DMS153 (cell line): ENCODE measurements at regions not wholly inside any gene's neighbourhood (a gene's known extent, or its start where the extent isn't known, plus 50 kb on each side); places are given as distances from the start of the nearest gene placed in this dataset.

ENCODE experiments used
- DNase-seq: peaks from one replicate; lab custom pipeline; 2025; lab: John Stamatoyannopoulos, UW

GRCh38 chr2:147110962-147111361 is 733.9 kb upstream of the ACVR2A start:
- no peak for DNase-seq

DNA sequence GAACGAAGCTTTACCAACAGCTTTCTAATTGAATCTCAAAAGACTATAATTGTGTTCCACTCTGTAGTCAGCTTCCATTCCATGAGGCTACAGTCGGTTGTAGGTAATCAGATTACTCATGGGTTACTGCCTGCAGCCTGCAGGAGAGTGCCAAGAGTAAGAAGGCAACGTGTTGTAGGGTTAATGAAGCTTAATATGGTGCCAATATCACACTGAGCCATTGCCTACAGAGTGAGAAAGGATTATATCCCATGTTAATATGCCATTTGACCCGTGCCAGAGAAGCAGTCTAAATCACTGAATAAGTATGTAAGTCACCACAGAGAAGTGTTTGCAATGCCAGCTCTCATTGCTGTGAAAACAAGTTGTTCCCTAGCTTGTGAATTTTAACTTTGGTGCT is 734.5 kb upstream of the ACVR2A start:
- DNase-seq = no peak

DNA sequence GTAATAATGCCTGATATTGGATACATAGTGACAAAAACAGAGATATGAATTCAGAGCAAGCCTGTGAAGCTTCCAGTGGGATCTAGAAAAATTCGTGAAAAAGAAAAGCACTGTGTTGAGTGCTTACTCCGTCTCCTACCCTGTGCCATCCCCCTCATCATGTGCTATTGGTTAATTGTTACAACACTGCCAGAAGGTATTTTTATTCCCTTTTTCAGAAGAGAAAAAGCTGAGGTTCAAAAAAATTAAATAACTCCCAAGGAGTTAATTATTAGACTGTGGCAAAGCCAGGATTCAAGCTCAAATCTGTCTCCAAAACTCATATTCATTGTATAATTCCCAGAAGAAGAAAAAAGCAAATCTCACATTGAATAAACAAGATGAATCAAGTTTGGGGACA is 735.5 kb upstream of the ACVR2A start:
- no peak for DNase-seq

GRCh38 chr2:147108548-147108947 is 736.3 kb upstream of the ACVR2A start:
- DNase-seq = no peak

GRCh38 chr2:147101941-147102790 is 742.7 kb upstream of the ACVR2A start:
- DNase-seq = no peak

- no peak for DNase-seq
Measured at GRCh38 chr2:147100406-147101035, 744.3 kb upstream of the ACVR2A start.

- DNase-seq = no peak
Measured at GRCh38 chr2:147099845-147100244, 745.0 kb upstream of the ACVR2A start.

DNA sequence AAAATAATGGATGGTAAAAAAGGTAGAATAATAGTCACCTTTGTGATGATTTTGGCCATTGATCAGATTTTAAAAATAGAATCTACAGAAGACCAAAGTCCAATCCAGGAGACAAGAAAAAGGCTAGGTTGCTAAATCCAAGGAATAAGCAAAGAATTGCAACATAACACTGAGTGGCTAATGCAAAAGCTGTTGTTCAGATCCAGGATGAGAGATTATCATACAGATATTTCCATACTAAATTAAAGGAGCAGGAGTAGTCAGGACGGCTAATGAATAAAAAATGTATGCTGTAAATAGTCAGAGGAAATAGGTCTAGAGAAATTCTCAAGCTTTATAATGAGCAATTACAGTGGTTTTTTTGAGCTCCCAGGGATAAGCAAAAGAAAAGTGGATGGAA is 745.9 kb upstream of the ACVR2A start:
- DNase-seq = no peak

- DNase-seq = no peak
Measured at GRCh38 chr2:147097747-147098146, 747.1 kb upstream of the ACVR2A start.

DNA sequence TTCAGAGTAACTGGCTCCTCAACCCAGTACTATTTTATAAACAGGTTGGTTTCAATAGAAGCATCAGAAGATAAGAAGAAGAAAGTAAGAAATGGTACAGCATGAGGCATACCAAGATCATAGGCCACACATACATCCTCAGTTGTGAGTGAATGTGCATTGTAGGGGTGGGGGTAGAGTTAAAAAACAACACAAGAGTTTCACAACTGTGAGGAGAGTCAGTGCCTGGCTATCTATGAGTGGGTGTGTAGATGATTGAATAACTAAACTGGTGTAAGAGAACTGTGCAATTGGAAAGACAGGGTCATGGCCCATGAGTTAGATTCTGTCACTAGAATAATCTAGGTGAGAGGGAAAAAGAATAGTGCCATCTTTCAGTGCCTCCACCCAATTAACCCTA is 748.2 kb upstream of the ACVR2A start:
- DNase-seq = no peak

- DNase-seq = no peak
Measured at GRCh38 chr2:147095376-147095775, 749.5 kb upstream of the ACVR2A start.

- no peak for DNase-seq
Measured at GRCh38 chr2:147094077-147094476, 750.8 kb upstream of the ACVR2A start.

- DNase-seq = no peak
Measured at GRCh38 chr2:147092266-147092665, 752.6 kb upstream of the ACVR2A start.

DNA sequence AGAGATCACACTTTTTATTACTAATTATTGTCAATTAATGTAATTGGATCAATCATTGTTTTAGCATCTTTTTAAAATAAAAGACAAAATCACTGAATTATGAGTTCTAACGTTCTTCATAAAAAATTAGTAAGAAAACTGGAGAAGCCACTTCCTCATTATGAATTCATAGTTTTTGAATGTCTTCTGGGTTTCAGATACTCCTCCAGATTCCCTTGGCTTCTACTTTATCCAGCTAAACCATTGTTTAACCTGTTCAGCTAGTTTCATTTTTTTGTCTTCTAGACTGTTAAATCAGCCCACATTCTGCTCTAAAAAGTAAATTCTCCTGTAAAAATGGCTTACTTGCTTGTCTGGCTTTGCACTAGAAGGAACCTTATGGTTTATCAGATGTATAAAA is 753.4 kb upstream of the ACVR2A start:
- DNase-seq = no peak

DNA sequence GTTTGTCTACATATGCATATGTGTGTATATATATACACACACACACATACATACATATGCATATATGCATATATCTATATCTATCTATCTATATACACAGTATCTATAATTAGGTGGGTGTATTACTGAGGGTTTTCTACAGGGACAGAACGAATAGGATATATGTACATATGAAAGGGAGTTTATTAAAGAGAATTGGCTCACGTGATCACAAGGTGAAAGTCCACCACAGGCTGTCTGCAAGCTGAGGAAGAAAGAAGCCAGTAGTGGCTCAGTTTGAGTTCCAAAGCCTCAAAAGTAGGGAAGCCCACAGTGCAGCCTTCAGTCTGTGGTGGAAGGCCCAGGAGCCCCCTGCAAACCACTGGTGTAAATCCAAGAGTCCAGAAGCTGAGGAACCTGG is 756.0 kb upstream of the ACVR2A start:
- DNase-seq = no peak

GRCh38 chr2:147086715-147087114 is 758.1 kb upstream of the ACVR2A start:
- DNase-seq = no peak

- no peak for DNase-seq
Measured at GRCh38 chr2:147083664-147084063, 761.2 kb upstream of the ACVR2A start.

- DNase-seq = peak; percentile 70
Measured at GRCh38 chr2:147082850-147083522, 761.8 kb upstream of the ACVR2A start.

DNA sequence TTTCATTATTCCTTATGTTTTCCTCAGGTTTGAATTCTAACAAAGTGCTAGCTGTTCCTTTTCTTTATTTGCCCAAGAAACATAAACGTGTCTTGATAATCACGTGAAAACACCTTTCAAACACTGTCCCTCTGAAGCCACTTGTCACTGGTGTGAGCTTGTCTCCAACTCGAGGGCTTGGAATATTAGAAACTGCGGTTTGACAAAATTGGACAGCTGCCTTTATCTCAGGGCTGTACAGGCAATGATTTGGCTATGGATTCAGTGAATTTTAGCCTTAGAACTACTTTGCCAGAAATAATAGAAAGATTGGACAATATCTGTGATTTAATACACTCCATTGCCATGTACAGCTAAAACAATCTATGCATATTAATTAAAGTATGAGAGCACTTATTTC is 763.0 kb upstream of the ACVR2A start:
- no peak for DNase-seq

GRCh38 chr2:147076634-147077033 is 768.2 kb upstream of the ACVR2A start:
- no peak for DNase-seq

DNA sequence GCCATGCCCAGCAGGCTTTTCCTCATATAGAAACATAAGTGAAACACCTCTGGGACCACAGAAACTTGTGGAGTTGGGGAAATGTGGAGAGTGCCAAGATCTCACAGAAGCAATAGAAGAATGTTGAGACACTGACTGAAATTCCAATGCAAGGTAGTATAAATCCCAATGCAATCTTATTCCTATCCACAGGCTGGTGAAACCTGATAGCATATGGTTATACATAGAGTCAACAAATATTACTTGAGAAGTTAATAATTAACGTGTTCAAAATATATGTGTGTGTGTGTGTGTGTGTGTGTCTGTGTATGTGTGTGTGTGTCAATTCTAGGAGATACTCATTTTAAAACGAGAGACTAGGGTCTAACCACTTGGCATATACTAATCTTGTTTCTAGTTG is 776.8 kb upstream of the ACVR2A start:
- no peak for DNase-seq

- DNase-seq = no peak
Measured at GRCh38 chr2:147067136-147067535, 777.7 kb upstream of the ACVR2A start.

GRCh38 chr2:147062073-147062472 is 782.8 kb upstream of the ACVR2A start:
- DNase-seq = no peak
